ENCODE measurements at regions not wholly inside any gene's neighbourhood (a gene's known extent, or its start where the extent isn't known, plus 50 kb on each side); places are given as distances from the start of the nearest gene placed in this dataset.
"Not testable (repeated sequence)": the region's sequence is repeated elsewhere in the genome, so short reads cannot be mapped to it uniquely, and the experiment has no call there.

GRCh38 chr4:131883181-131883580, 1265.9 kb upstream of the PCDH10 start:
- not testable (repeated sequence) for H3K4me1 ChIP-seq (ENCODE audit: control insufficient read depth, insufficient read depth, low read length); H3K9me3 ChIP-seq (ENCODE audit: control insufficient read depth in 2 of 2, low read length in 2 of 2); H3K27ac ChIP-seq (ENCODE audit: low read length); H3K9ac ChIP-seq (ENCODE audit: low read length in 2 of 2); H3K36me3 ChIP-seq (ENCODE audit: control insufficient read depth in 2 of 2, insufficient read depth in 2 of 2, low read length in 2 of 2); H3K27me3 ChIP-seq (ENCODE audit: control insufficient read depth in 1 of 2, insufficient read depth in 2 of 2, low read length in 2 of 2); H3K4me3 ChIP-seq (ENCODE audit: low read length in 2 of 2)

DNA sequence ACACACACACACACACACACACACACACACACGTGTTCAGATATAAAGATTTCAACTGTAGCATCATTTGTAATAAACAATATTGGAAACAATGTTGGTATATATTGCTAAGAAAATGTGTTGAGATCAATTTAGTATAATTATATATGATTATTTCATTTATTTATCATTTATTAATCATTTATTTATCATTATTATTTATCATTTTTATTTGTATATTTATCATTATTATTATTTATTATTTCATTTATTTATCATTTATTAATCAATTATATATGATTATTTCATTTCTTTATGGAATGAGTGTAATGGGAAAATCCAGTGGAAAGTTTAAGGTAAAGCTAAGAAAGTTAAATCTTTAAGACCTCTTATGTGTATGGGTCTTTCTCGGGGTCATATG, 1223.4 kb upstream of the PCDH10 start:
- H3K9ac ChIP-seq (ENCODE audit: low read length in 2 of 2): not testable (repeated sequence)

DNA sequence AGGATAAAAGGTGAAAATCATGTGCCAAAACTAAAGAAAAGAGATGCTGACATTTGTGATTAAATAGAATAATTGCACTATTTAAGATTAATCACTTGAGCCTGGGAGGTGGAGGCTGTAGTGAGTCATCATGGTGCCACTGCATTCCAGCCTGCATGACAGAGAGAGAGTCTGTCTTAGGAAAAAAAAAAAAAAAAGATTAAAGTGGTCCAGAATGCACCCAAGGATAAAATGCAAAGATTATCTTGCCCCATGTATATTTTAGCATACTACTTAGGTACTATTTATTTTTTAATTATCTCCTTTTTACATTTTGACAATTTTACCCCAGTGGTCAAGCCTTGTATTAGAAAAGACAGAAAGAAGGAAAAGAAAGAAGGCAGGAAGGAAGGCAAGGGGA, 1181.4 kb upstream of the PCDH10 start:
- H3K27me3 ChIP-seq (ENCODE audit: control insufficient read depth in 1 of 2, insufficient read depth in 2 of 2, low read length in 2 of 2): not testable (repeated sequence)

More for the DNA sequence above, 1223.4 kb upstream of the PCDH10 start:
- H3K4me1 ChIP-seq (ENCODE audit: control insufficient read depth, insufficient read depth, low read length); H3K27ac ChIP-seq (ENCODE audit: low read length); H3K4me3 ChIP-seq (ENCODE audit: low read length in 2 of 2); H3K36me3 ChIP-seq (ENCODE audit: control insufficient read depth in 2 of 2, insufficient read depth in 2 of 2, low read length in 2 of 2); H3K9me3 ChIP-seq (ENCODE audit: control insufficient read depth in 2 of 2, low read length in 2 of 2); H3K27me3 ChIP-seq (ENCODE audit: control insufficient read depth in 1 of 2, insufficient read depth in 2 of 2, low read length in 2 of 2): not testable (repeated sequence)

DNA sequence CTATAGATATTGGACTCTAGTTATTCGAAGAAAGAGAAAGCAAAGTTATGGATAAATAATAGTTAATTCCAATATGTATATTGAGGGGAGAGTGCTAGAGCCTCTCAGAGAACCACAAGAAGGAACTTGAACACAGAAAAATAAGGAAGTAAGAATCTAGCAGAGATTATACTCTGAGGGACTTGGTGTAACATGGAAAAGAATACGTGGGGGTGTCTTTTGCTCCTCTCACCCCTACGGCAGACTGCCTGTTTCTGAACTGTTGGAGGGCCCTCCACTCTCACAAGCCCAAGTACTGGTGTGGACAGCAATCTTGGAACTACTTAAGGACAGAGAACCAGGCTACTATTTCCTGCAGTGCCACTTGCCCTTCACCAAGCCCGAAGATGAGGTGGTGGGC, 1174.4 kb upstream of the PCDH10 start:
- no peak overlapping the region for H3K27ac ChIP-seq (ENCODE audit: low read length)
- peaks cover 1 to 9% of the 10 kb centered on the region in 2 donors for H3K9me3 ChIP-seq (ENCODE audit: control insufficient read depth in 2 of 2, low read length in 2 of 2)
- H3K9ac ChIP-seq (ENCODE audit: low read length in 2 of 2): peak overlapping the region in 1 of 2 donors; percentile 48
- H3K4me3 ChIP-seq (ENCODE audit: low read length in 2 of 2): peak overlapping the region; percentile 29 to 46
- no peaks in the 10 kb centered on the region for H3K27me3 ChIP-seq (ENCODE audit: control insufficient read depth in 1 of 2, insufficient read depth in 2 of 2, low read length in 2 of 2)
- H3K4me1 ChIP-seq (ENCODE audit: control insufficient read depth, insufficient read depth, low read length): no peaks in the 10 kb centered on the region
- H3K36me3 ChIP-seq (ENCODE audit: control insufficient read depth in 2 of 2, insufficient read depth in 2 of 2, low read length in 2 of 2): no peaks in the 10 kb centered on the region

More for the DNA sequence above, 1181.4 kb upstream of the PCDH10 start:
- H3K4me3 ChIP-seq (ENCODE audit: low read length in 2 of 2); H3K9me3 ChIP-seq (ENCODE audit: control insufficient read depth in 2 of 2, low read length in 2 of 2); H3K4me1 ChIP-seq (ENCODE audit: control insufficient read depth, insufficient read depth, low read length); H3K36me3 ChIP-seq (ENCODE audit: control insufficient read depth in 2 of 2, insufficient read depth in 2 of 2, low read length in 2 of 2); H3K27ac ChIP-seq (ENCODE audit: low read length); H3K9ac ChIP-seq (ENCODE audit: low read length in 2 of 2): not testable (repeated sequence)

DNA sequence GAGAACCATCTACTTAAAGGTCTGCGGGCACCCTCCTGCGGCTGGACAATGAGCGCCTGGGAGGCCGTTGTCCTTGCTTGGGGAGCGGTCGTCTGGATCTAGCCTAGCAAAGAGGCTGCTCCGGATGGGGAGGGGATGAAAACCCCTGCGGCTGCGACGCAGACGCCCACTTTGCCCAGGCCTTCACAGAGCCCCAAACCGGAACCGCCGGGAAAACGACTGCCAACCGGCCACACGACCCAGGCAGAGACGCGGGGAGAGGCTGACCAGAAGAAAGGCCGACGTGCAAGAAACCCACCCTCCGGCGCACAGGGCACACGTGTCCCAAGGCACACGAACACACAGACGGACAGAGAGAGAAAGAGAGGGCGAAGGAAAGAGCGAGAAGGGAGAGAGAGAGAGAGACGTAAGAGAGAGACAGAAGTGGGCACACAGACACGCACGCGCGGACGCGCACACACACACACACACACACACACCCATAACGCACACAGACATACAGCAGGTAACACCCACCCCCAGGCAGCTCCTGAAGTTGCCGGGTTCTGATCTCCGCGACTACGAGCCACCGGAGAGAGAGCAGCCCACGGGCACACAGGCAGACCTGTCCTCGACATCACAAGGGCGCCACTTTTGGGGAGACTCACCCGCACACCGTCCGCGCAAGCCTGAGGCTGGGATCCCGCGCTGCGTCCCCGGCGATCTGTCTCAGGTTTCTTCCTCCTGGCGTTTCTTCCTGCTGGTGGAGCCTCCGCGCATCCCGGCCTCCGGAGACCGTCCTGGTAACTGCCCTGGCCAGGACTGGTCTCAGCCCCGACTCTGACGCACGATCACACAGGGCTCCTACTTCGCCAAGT, 1173.6 kb upstream of the PCDH10 start:
- H3K36me3 ChIP-seq (ENCODE audit: control insufficient read depth in 2 of 2, insufficient read depth in 2 of 2, low read length in 2 of 2); H3K27me3 ChIP-seq (ENCODE audit: control insufficient read depth in 1 of 2, insufficient read depth in 2 of 2, low read length in 2 of 2); H3K27ac ChIP-seq (ENCODE audit: low read length); H3K4me1 ChIP-seq (ENCODE audit: control insufficient read depth, insufficient read depth, low read length); H3K9me3 ChIP-seq (ENCODE audit: control insufficient read depth in 2 of 2, low read length in 2 of 2): not testable (repeated sequence)
- H3K4me3 ChIP-seq (ENCODE audit: low read length in 2 of 2): peak overlapping the region; percentile 47 to 59
- peak overlapping the region in 1 of 2 donors; percentile 48 for H3K9ac ChIP-seq (ENCODE audit: low read length in 2 of 2)

- H3K4me3 ChIP-seq (ENCODE audit: low read length in 2 of 2); H3K9ac ChIP-seq (ENCODE audit: low read length in 2 of 2); H3K27me3 ChIP-seq (ENCODE audit: control insufficient read depth in 1 of 2, insufficient read depth in 2 of 2, low read length in 2 of 2); H3K9me3 ChIP-seq (ENCODE audit: control insufficient read depth in 2 of 2, low read length in 2 of 2); H3K4me1 ChIP-seq (ENCODE audit: control insufficient read depth, insufficient read depth, low read length); H3K27ac ChIP-seq (ENCODE audit: low read length); H3K36me3 ChIP-seq (ENCODE audit: control insufficient read depth in 2 of 2, insufficient read depth in 2 of 2, low read length in 2 of 2): not testable (repeated sequence)
These were observed 1172.7 kb upstream of the PCDH10 start for GRCh38 chr4:131976133-131977002.

- Histone ChIP-seq H3K9ac (ENCODE audit: low read length in 2 of 2) (no peak overlapping the region), H3K9me3 (ENCODE audit: control insufficient read depth in 2 of 2, low read length in 2 of 2) (peaks cover 4 to 9% of the 10 kb centered on the region in 2 donors), H3K4me1 (ENCODE audit: control insufficient read depth, insufficient read depth, low read length) (no peaks in the 10 kb centered on the region), H3K4me3 (ENCODE audit: low read length in 2 of 2) (no peak overlapping the region), H3K27ac (ENCODE audit: low read length) (no peak overlapping the region), H3K36me3 (ENCODE audit: control insufficient read depth in 2 of 2, insufficient read depth in 2 of 2, low read length in 2 of 2) (no peaks in the 10 kb centered on the region), H3K27me3 (ENCODE audit: control insufficient read depth in 1 of 2, insufficient read depth in 2 of 2, low read length in 2 of 2) (no peaks in the 10 kb centered on the region)
These were observed 1171.0 kb upstream of the PCDH10 start for GRCh38 chr4:131978120-131978519.

DNA sequence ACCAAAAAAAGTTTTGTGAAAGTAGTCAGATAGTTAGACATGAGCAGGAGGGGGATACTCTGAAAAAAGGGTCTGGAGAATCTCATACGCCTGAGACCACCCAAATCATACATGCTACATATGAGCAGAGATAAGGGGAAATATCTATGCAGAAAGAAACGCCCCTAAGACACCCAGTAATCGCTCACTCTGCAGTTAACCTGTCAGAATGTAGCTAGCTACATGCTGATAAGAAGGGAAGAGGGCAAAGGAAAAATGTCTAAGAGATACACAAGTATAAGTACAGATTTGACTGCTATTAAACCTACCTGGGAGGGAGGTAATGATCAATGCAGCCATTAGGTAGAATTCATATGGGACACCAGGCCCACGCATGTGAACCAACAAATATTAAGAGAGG, 1159.5 kb upstream of the PCDH10 start:
- Histone ChIP-seq H3K4me1 (ENCODE audit: control insufficient read depth, insufficient read depth, low read length) (no peaks in the 10 kb centered on the region), H3K27me3 (ENCODE audit: control insufficient read depth in 1 of 2, insufficient read depth in 2 of 2, low read length in 2 of 2) (no peaks in the 10 kb centered on the region), H3K9ac (ENCODE audit: low read length in 2 of 2) (no peak overlapping the region), H3K9me3 (ENCODE audit: control insufficient read depth in 2 of 2, low read length in 2 of 2) (no peaks in the 10 kb centered on the region), H3K27ac (ENCODE audit: low read length) (no peak overlapping the region), H3K36me3 (ENCODE audit: control insufficient read depth in 2 of 2, insufficient read depth in 2 of 2, low read length in 2 of 2) (no peaks in the 10 kb centered on the region), H3K4me3 (ENCODE audit: low read length in 2 of 2) (no peak overlapping the region)

DNA sequence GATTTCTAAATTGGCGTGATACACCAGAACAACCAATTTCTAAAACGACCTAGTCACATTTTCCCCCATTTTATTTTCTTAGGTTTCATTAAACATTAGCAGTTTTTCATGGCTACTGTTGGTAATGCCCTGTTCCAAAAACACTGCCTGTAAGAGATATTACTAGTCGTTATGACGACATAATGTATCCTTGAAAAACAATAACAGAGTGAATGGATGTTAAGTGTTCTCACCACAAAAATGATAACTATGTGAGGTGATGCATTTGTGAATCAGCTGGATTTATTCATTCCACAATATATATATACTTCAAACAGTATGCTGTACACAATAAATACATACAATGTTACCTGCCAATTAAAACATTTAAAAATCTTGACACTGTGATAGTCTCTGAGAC, 1147.6 kb upstream of the PCDH10 start:
- Histone ChIP-seq H3K4me3 (ENCODE audit: low read length in 2 of 2) (no peak overlapping the region), H3K27ac (ENCODE audit: low read length) (no peak overlapping the region), H3K27me3 (ENCODE audit: control insufficient read depth in 1 of 2, insufficient read depth in 2 of 2, low read length in 2 of 2) (no peaks in the 10 kb centered on the region), H3K4me1 (ENCODE audit: control insufficient read depth, insufficient read depth, low read length) (no peaks in the 10 kb centered on the region), H3K9me3 (ENCODE audit: control insufficient read depth in 2 of 2, low read length in 2 of 2) (no peaks in the 10 kb centered on the region), H3K36me3 (ENCODE audit: control insufficient read depth in 2 of 2, insufficient read depth in 2 of 2, low read length in 2 of 2) (no peaks in the 10 kb centered on the region), H3K9ac (ENCODE audit: low read length in 2 of 2) (no peak overlapping the region)

GRCh38 chr4:132003593-132003992, 1145.5 kb upstream of the PCDH10 start:
- H3K27me3 ChIP-seq (ENCODE audit: control insufficient read depth in 1 of 2, insufficient read depth in 2 of 2, low read length in 2 of 2): no peaks in the 10 kb centered on the region
- H3K27ac ChIP-seq (ENCODE audit: low read length): no peak overlapping the region
- no peaks in the 10 kb centered on the region for H3K9me3 ChIP-seq (ENCODE audit: control insufficient read depth in 2 of 2, low read length in 2 of 2)

DNA sequence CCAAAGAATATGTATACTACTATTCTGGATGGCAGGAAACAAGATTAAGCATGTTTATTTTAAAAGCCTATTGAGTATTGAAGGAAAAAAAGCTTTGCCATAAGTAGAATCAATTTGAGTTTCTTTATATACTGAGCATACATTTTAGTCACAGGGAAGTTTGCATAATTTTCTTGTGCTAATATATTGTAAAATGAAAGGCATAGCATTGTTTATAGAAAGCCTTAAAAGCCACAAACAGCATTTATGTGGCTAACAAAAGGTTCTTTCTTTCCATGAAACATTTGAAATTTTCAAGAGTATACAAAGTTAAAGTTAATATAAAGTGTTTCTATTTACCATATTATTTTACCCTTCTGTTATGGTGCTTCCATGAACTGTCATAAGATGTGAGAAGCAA, 1133.8 kb upstream of the PCDH10 start:
- Histone ChIP-seq H3K4me1 (ENCODE audit: control insufficient read depth, insufficient read depth, low read length) (no peaks in the 10 kb centered on the region), H3K4me3 (ENCODE audit: low read length in 2 of 2) (no peak overlapping the region), H3K36me3 (ENCODE audit: control insufficient read depth in 2 of 2, insufficient read depth in 2 of 2, low read length in 2 of 2) (no peaks in the 10 kb centered on the region), H3K9me3 (ENCODE audit: control insufficient read depth in 2 of 2, low read length in 2 of 2) (peaks cover 0 to 3% of the 10 kb centered on the region in 2 donors), H3K27me3 (ENCODE audit: control insufficient read depth in 1 of 2, insufficient read depth in 2 of 2, low read length in 2 of 2) (no peaks in the 10 kb centered on the region), H3K9ac (ENCODE audit: low read length in 2 of 2) (no peak overlapping the region), H3K27ac (ENCODE audit: low read length) (no peak overlapping the region)

More at GRCh38 chr4:132003593-132003992, 1145.5 kb upstream of the PCDH10 start:
- Histone ChIP-seq H3K9ac (ENCODE audit: low read length in 2 of 2) (no peak overlapping the region), H3K4me3 (ENCODE audit: low read length in 2 of 2) (no peak overlapping the region), H3K36me3 (ENCODE audit: control insufficient read depth in 2 of 2, insufficient read depth in 2 of 2, low read length in 2 of 2) (no peaks in the 10 kb centered on the region), H3K4me1 (ENCODE audit: control insufficient read depth, insufficient read depth, low read length) (no peaks in the 10 kb centered on the region)
